ENCODE measurements at regions not wholly inside any gene's neighbourhood (a gene's known extent, or its start where the extent isn't known, plus 50 kb on each side); places are given as distances from the start of the nearest gene placed in this dataset.
"Not testable (repeated sequence)": the region's sequence is repeated elsewhere in the genome, so short reads cannot be mapped to it uniquely, and the experiment has no call there.

- intact Hi-C loops (cut with micrococcal nuclease), result no loop called here
- 89% methylated on average over 15 of the region's 15 CpGs for WGBS (ENCODE audit: insufficient coverage)
Observed at GRCh38 chr16:27628241-27628942, 78.4 kb downstream of the KATNIP start.

GRCh38 chr16:27628943-27629462 lies 79.1 kb downstream of the KATNIP start:
- H3K27ac Mint-ChIP-seq; H4K20me1 ChIP-seq (ENCODE audit: insufficient read depth, low read length); H3K4me1 ChIP-seq (ENCODE audit: control insufficient read depth in 1 of 2, insufficient read depth in 2 of 2, low read length in 2 of 2); H3K79me2 ChIP-seq (ENCODE audit: insufficient read depth, low read length); H3K9me3 Mint-ChIP-seq; H3K4me2 ChIP-seq (replicated peaks; ENCODE audit: extremely low read depth, low read length, poor library complexity, severe bottlenecking); H3K4me3 ChIP-seq (replicated peaks in 1 of 3; ENCODE audit: low read depth in 2 of 3, low read length in 3 of 3); H3K27me3 ChIP-seq (ENCODE audit: control insufficient read depth in 2 of 2, insufficient read depth in 2 of 2, low read length in 2 of 2); H3K27ac ChIP-seq (ENCODE audit: low read depth in 1 of 2, low read length in 2 of 2); intact Hi-C loops (cut with micrococcal nuclease); H3K4me3 Mint-ChIP-seq; DNase-seq; H2AFZ ChIP-seq (ENCODE audit: insufficient read depth, low read depth, low read length, poor library complexity, severe bottlenecking); H3K27me3 Mint-ChIP-seq (ENCODE audit: low read depth in 3 of 3); H3K4me1 Mint-ChIP-seq; H3K9ac ChIP-seq (ENCODE audit: insufficient read depth, low read length, poor library complexity, severe bottlenecking); H3K9me3 ChIP-seq (replicated peaks in 1 of 2; ENCODE audit: control insufficient read depth in 1 of 2, insufficient read depth in 1 of 2, low read length in 2 of 2): not testable (repeated sequence)
- H3K36me3 Mint-ChIP-seq, result peaks cover 32 to 34% of the 10 kb centered on the region in 2 donors
- peaks cover 11 to 37% of the 10 kb centered on the region in 2 donors for H3K36me3 ChIP-seq (replicated peaks in 1 of 2; ENCODE audit: control insufficient read depth in 1 of 2, insufficient read depth in 2 of 2, low read length in 2 of 2)
- 97% methylated on average over 5 of the region's 8 CpGs for WGBS (ENCODE audit: insufficient coverage)

More at GRCh38 chr16:27628241-27628942, 78.4 kb downstream of the KATNIP start:
- Histone ChIP-seq H3K9me3 (replicated peaks in 1 of 2; ENCODE audit: control insufficient read depth in 1 of 2, insufficient read depth in 1 of 2, low read length in 2 of 2) (no peaks in the 10 kb centered on the region), H3K79me2 (ENCODE audit: insufficient read depth, low read length) (no peaks in the 10 kb centered on the region), H3K27ac (ENCODE audit: low read depth in 1 of 2, low read length in 2 of 2) (no peak overlapping the region), H3K36me3 (replicated peaks in 1 of 2; ENCODE audit: control insufficient read depth in 1 of 2, insufficient read depth in 2 of 2, low read length in 2 of 2) (peaks cover 11 to 31% of the 10 kb centered on the region in 2 donors), H3K4me3 (replicated peaks in 1 of 3; ENCODE audit: low read depth in 2 of 3, low read length in 3 of 3) (no peak overlapping the region), H3K4me1 (ENCODE audit: control insufficient read depth in 1 of 2, insufficient read depth in 2 of 2, low read length in 2 of 2) (no peaks in the 10 kb centered on the region), H3K27me3 (ENCODE audit: control insufficient read depth in 2 of 2, insufficient read depth in 2 of 2, low read length in 2 of 2) (no peaks in the 10 kb centered on the region), H3K4me2 (replicated peaks; ENCODE audit: extremely low read depth, low read length, poor library complexity, severe bottlenecking) (no peak overlapping the region), H2AFZ (ENCODE audit: insufficient read depth, low read depth, low read length, poor library complexity, severe bottlenecking) (no peak overlapping the region), H4K20me1 (ENCODE audit: insufficient read depth, low read length) (no peaks in the 10 kb centered on the region), H3K9ac (ENCODE audit: insufficient read depth, low read length, poor library complexity, severe bottlenecking) (no peak overlapping the region)
- no peak for TF ChIP-seq CTCF (IDR thresholded peaks at IDR 0.05)
- Mint-ChIP-seq H3K27me3 (ENCODE audit: low read depth in 3 of 3) (peaks cover 0 to 1% (median 0%) of the 10 kb centered on the region in 3 donors), H3K4me3 (no peak overlapping the region), H3K4me1 (no peaks in the 10 kb centered on the region), H3K9me3 (no peaks in the 10 kb centered on the region), H3K27ac (no peak overlapping the region), H3K36me3 (peaks cover 32 to 34% of the 10 kb centered on the region in 2 donors)
- no peak for DNase-seq

All from CD14-positive monocyte (primary cell).